GM12891 (cell line): ENCODE measurements at regions not wholly inside any gene's neighbourhood (a gene's known extent, or its start where the extent isn't known, plus 50 kb on each side); places are given as distances from the start of the nearest gene placed in this dataset.
"Not testable (repeated sequence)": the region's sequence is repeated elsewhere in the genome, so short reads cannot be mapped to it uniquely, and the experiment has no call there.

Experiments used
- DNase-seq: peaks from one replicate; pipeline ENCODE4 v3.0.0; 2011; ENCODE audit warnings: low spot score; ENCODE audit not compliant: insufficient read length
- FAIRE-seq: peaks from 2 replicates; lab custom pipeline; 2011; peaks lifted over from hg19 to GRCh38; lab: Jason Lieb, UNC
- PAX5 ChIP-seq: IDR thresholded peaks from 2 replicates; pipeline ENCODE4 v1.6.1; 2011; ENCODE audit warnings: low read length, moderate library complexity, mild to moderate bottlenecking; ENCODE audit not compliant: insufficient read depth, severe bottlenecking
- POLR2A ChIP-seq: IDR thresholded peaks from 2 replicates; pipeline ENCODE4 v1.6.1; 2011; ENCODE audit warnings: low read depth, low read length, control low read depth
- POLR2AphosphoS5 ChIP-seq: IDR thresholded peaks from 2 replicates; pipeline ENCODE4 v1.6.1; 2011; ENCODE audit warnings: low read depth, low read length, control low read depth
- POU2F2 ChIP-seq: IDR thresholded peaks from 2 replicates; pipeline ENCODE4 v1.6.1; 2011; ENCODE audit warnings: low read depth, mild to moderate bottlenecking, control low read depth, low read length, moderate library complexity
- SPI1 ChIP-seq: IDR thresholded peaks from 2 replicates; pipeline ENCODE4 v1.6.1; 2011; ENCODE audit warnings: low read depth, low read length, control low read depth
- TAF1 ChIP-seq: IDR thresholded peaks from 2 replicates; pipeline ENCODE4 v1.6.1; 2011; ENCODE audit warnings: low read depth, low read length, control low read depth

- DNase-seq: no peak
- no peak for TF ChIP-seq POU2F2
- TF ChIP-seq POLR2A: no peak
- no peak for TF ChIP-seq SPI1
- no peak for TF ChIP-seq POLR2AphosphoS5
- no peak for TF ChIP-seq PAX5
- TF ChIP-seq TAF1: no peak
- no peak for FAIRE-seq
Observed at GRCh38 chr2:144632809-144633208, 112.9 kb upstream of the ZEB2 start.

GRCh38 chr2:144631636-144632035 is 111.7 kb upstream of the ZEB2 start:
- TF ChIP-seq POU2F2 (no peak), SPI1 (no peak), TAF1 (no peak), PAX5 (no peak), POLR2AphosphoS5 (no peak), POLR2A (no peak)
- DNase-seq (no peak), FAIRE-seq (no peak)

- no peak for DNase-seq
- TF ChIP-seq POLR2A: no peak
- no peak for FAIRE-seq
Observed at GRCh38 chr2:144630459-144631215, 110.7 kb upstream of the ZEB2 start.

- TF ChIP-seq POLR2AphosphoS5: no peak
- no peak for TF ChIP-seq POLR2A
- TF ChIP-seq TAF1: no peak
- no peak for TF ChIP-seq POU2F2
- TF ChIP-seq SPI1: no peak
- TF ChIP-seq PAX5: no peak
- DNase-seq (no peak), FAIRE-seq (no peak)
Observed at GRCh38 chr2:144629935-144630334, 110.0 kb upstream of the ZEB2 start.

GRCh38 chr2:144628566-144628965 is 108.6 kb upstream of the ZEB2 start:
- no peak for DNase-seq
- no peak for FAIRE-seq
- TF ChIP-seq TAF1 (no peak), PAX5 (no peak), POU2F2 (no peak), POLR2AphosphoS5 (no peak), POLR2A (no peak), SPI1 (no peak)

- DNase-seq: no peak
- TF ChIP-seq POLR2AphosphoS5 (no peak), TAF1 (no peak), PAX5 (no peak), SPI1 (no peak), POLR2A (no peak), POU2F2 (no peak)
- FAIRE-seq: no peak
Observed at GRCh38 chr2:144625626-144626025, 105.7 kb upstream of the ZEB2 start.

- DNase-seq (no peak), FAIRE-seq (no peak)
- TF ChIP-seq TAF1 (no peak), POLR2AphosphoS5 (no peak), POU2F2 (no peak), POLR2A (no peak)
Observed at GRCh38 chr2:144625226-144625625, 105.3 kb upstream of the ZEB2 start.

GRCh38 chr2:144624451-144624850 is 104.5 kb upstream of the ZEB2 start:
- TF ChIP-seq POU2F2 (no peak), PAX5 (no peak), POLR2A (no peak), POLR2AphosphoS5 (no peak), SPI1 (no peak), TAF1 (no peak)
- FAIRE-seq (no peak), DNase-seq (no peak)

- not testable (repeated sequence) for DNase-seq, FAIRE-seq
Observed at GRCh38 chr2:144622373-144622772, 102.5 kb upstream of the ZEB2 start.

GRCh38 chr2:144621266-144621665 is 101.3 kb upstream of the ZEB2 start:
- no peak for TF ChIP-seq POU2F2
- TF ChIP-seq SPI1: no peak
- TF ChIP-seq POLR2AphosphoS5: no peak
- no peak for TF ChIP-seq POLR2A
- no peak for TF ChIP-seq TAF1
- TF ChIP-seq PAX5: no peak
- no peak for FAIRE-seq
- DNase-seq: no peak

- DNase-seq (no peak), FAIRE-seq (no peak)
- TF ChIP-seq TAF1 (no peak), SPI1 (no peak), PAX5 (no peak), POLR2AphosphoS5 (no peak)
Observed at GRCh38 chr2:144619760-144620159, 99.8 kb upstream of the ZEB2 start.

GRCh38 chr2:144617171-144617570 is 97.3 kb upstream of the ZEB2 start:
- DNase-seq, FAIRE-seq: not testable (repeated sequence)
